Common myeloid progenitor, CD34-positive (primary cell): ENCODE measurements at regions not wholly inside any gene's neighbourhood (a gene's known extent, or its start where the extent isn't known, plus 50 kb on each side); places are given as distances from the start of the nearest gene placed in this dataset.
"Not testable (repeated sequence)": the region's sequence is repeated elsewhere in the genome, so short reads cannot be mapped to it uniquely, and the experiment has no call there.

Experiments
- CTCF ChIA-PET: fragments of 350-600 bp; sonication (Branson Sonifier 250); formaldehyde crosslinking; loops from one replicate; lab custom pipeline; 2021; ENCODE audit warnings: antibody characterized with exemption; lab: Charles Lee
- POLR2A ChIA-PET: fragments of 350-600 bp; sonication (Branson Sonifier 250); formaldehyde crosslinking; loops from one replicate; lab custom pipeline; 2021; ENCODE audit warnings: antibody characterized with exemption; lab: Charles Lee
- DNase-seq, 3 donors: peaks; one replicate each; pipeline versions ENCODE4 v3.0.0 to v3.0.0-alpha.2; 2013
- H3K27ac ChIP-seq, 2 experiments: 1 replicate in 1 of 2; 2 replicates in 1 of 2; pipeline ENCODE4 v1.7.0; 2013; ENCODE audit warnings: inconsistent platforms in 2 of 2, low read length in 2 of 2, mild to moderate bottlenecking in 2 of 2, low read depth in 1 of 2, moderate library complexity in 1 of 2; ENCODE audit not compliant: severe bottlenecking in 2 of 2, insufficient read depth in 1 of 2, poor library complexity in 1 of 2
- H3K27me3 ChIP-seq, 5 experiments: replicated peaks in 2 of 5; 1 replicate in 3 of 5; 2 replicates in 2 of 5; pipeline versions ENCODE4 v1.6.1 to v1.7.0; 2013; ENCODE audit warnings: low read length in 4 of 5, mild to moderate bottlenecking in 2 of 5, moderate library complexity in 2 of 5, inconsistent platforms in 1 of 5; ENCODE audit not compliant: insufficient read depth in 5 of 5, control insufficient read depth in 4 of 5
- H3K36me3 ChIP-seq, 4 experiments: 1 replicate in 2 of 4; 2 replicates in 2 of 4; pipeline versions ENCODE4 v1.6.1 to v1.7.0; 2013; ENCODE audit warnings: low read length in 3 of 4, control low read depth in 1 of 4, mild to moderate bottlenecking in 1 of 4; ENCODE audit not compliant: control insufficient read depth in 4 of 4, insufficient read depth in 4 of 4
- H3K4me1 ChIP-seq, 4 experiments: 1 replicate in 3 of 4; 2 replicates in 1 of 4; pipeline versions ENCODE4 v1.6.1 to v1.7.1; 2013; ENCODE audit warnings: low read length in 3 of 4, mild to moderate bottlenecking in 3 of 4, control low read depth in 1 of 4, inconsistent platforms in 1 of 4, moderate library complexity in 1 of 4; ENCODE audit not compliant: control insufficient read depth in 4 of 4, insufficient read depth in 4 of 4; ENCODE audit errors: control extremely low read depth in 1 of 4
- H3K4me3 ChIP-seq, 7 experiments: 1 replicate in 4 of 7; 2 replicates in 3 of 7; pipeline versions ENCODE4 v1.5.1 to v1.7.0; 2013; ENCODE audit warnings: mild to moderate bottlenecking in 7 of 7, low read length in 6 of 7, moderate library complexity in 6 of 7, inconsistent platforms in 2 of 7, low read depth in 2 of 7, control low read depth in 1 of 7; ENCODE audit not compliant: insufficient read depth in 4 of 7, control insufficient read depth in 1 of 7; ENCODE audit errors: extremely low read depth in 1 of 7
- H3K9me3 ChIP-seq, 5 experiments: 1 replicate in 4 of 5; 2 replicates in 1 of 5; pipeline versions ENCODE4 v1.6.1 to v1.7.1; 2013; ENCODE audit warnings: low read length in 4 of 5, mild to moderate bottlenecking in 2 of 5, inconsistent platforms in 1 of 5, low read depth in 1 of 5, moderate library complexity in 1 of 5; ENCODE audit not compliant: control insufficient read depth in 4 of 5, insufficient read depth in 2 of 5; ENCODE audit errors: control extremely low read depth in 1 of 5
- WGBS: methylation state at CpG from one replicate; pipeline ENCODE4 v1.1.5; 2013; ENCODE audit not compliant: insufficient coverage; 5-methylcytosine and 5-hydroxymethylcytosine counted together

DNA sequence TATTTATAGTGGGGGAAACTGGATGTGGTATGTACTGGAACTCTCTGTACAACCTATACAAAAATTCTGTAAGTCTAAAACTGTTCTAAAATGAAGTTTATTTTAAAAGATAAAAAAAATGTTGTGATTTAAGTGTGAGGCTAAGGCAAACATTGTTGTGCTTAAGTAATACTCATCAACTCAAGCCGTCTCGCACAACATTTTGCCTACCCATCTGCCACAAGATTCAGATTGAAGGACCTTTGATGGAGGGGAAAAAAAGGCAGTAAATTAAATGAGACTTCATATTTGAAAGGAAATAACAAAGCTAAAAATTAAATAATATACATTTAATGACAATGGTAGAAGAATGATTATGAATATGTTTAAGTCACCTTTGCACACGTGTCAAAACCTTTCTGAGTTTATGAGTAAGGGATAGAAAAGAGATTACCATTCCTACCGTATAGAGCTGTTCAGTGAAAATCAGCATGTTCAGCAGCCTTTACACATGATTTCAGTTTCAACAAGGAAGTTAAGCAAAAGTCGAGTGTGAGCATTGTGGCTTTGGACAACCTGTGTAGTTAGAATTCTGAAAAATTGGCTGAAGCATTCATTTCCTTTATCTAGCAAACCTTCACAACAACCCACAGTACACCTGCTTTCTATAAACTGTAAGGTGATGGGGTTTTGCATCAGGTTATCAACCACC lies 499.3 kb downstream of the IRS1 start:
- ChIA-PET CTCF (no interaction called here), POLR2A (no interaction called here)
- no peaks in the 10 kb centered on the region for H3K4me1 ChIP-seq
- no peaks in the 10 kb centered on the region for H3K36me3 ChIP-seq
- no peak for DNase-seq
- H3K4me3 ChIP-seq, result no peak overlapping the region
- no peaks in the 10 kb centered on the region for H3K9me3 ChIP-seq
- WGBS, result no CpG with 5 or more reads among the region's 5 CpGs
- H3K27me3 ChIP-seq, result no peaks in the 10 kb centered on the region
- no peak overlapping the region for H3K27ac ChIP-seq

DNA sequence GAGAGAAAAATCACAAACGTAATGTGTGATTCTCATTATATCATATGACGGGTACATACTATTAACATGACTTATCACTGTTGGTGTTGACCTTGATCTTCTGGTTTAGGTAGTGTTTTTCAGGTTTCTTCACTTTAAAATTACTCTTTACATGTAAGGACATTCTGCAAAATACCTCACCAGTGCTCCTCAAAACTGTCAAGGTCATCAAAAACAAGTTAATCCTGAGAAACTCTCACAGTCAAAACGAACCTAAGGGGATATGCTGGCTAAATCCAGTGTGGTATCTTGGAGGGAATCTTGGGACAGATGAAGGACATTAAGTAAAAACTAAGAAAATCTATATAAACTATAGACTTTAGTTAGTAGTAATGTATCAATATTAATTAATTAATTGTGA lies 499.8 kb downstream of the IRS1 start:
- H3K27ac ChIP-seq, result no peak overlapping the region
- no peak for DNase-seq
- no peaks in the 10 kb centered on the region for H3K36me3 ChIP-seq
- no peak overlapping the region for H3K4me3 ChIP-seq
- no peaks in the 10 kb centered on the region for H3K9me3 ChIP-seq
- ChIA-PET CTCF (no interaction called here), POLR2A (no interaction called here)
- WGBS, result no CpG with 5 or more reads among the region's 3 CpGs
- H3K4me1 ChIP-seq, result no peaks in the 10 kb centered on the region
- no peaks in the 10 kb centered on the region for H3K27me3 ChIP-seq

DNA sequence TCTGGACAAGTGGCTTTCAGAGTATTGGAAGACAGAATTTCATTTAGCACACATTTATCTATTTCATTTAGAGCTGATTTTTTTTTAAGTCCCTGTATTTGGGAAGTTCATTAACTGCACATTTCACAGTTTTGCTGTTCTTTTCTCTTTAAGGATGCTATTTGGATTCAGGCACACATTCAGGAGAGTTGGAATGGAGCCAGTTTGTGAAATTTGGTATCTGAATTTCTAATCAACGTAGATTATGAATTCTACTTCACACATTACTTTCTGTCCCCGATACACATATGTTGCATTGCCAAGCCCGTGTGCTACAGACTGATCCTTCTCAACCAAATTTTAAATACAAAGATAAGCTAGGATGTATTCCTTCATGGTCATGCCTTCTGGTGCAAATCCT lies 503.9 kb downstream of the IRS1 start:
- POLR2A ChIA-PET, result no interaction called here
- CTCF ChIA-PET, result no interaction called here

DNA sequence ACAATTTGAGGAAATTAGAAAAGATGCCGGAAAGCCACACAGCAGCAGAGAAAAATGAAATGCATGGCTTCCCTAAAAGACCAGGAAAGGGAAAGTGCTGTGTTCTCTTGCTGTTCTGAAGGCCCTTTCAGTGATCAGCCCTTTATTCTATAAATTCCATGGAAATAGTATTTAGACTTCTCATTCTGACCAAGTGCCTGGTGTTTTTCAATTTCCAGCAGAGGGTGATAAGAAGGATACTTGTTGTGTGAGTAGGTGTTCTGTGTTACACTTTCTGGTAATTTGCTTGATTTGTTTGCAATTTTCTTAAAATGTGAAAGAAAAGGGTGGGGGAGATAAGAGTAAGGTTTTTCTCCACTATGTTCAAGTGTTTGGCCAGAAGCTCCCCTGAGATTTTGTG lies 504.5 kb downstream of the IRS1 start:
- Histone ChIP-seq H3K27me3 (no peaks in the 10 kb centered on the region), H3K4me1 (no peaks in the 10 kb centered on the region), H3K9me3 (peaks cover 0 to 10% (median 3%) of the 10 kb centered on the region in 5 experiments), H3K36me3 (no peaks in the 10 kb centered on the region), H3K27ac (no peak overlapping the region), H3K4me3 (no peak overlapping the region)
- CTCF ChIA-PET, result no interaction called here
- 0% methylated on average over 1 of the region's 1 CpG for WGBS
- POLR2A ChIA-PET, result no interaction called here
- no peak for DNase-seq

More for the DNA sequence above, 503.9 kb downstream of the IRS1 start:
- H3K27ac ChIP-seq, result no peak overlapping the region
- H3K36me3 ChIP-seq, result no peaks in the 10 kb centered on the region
- 97% methylated on average over 3 of the region's 3 CpGs for WGBS
- peaks cover 0 to 10% (median 3%) of the 10 kb centered on the region in 5 experiments for H3K9me3 ChIP-seq
- DNase-seq, result no peak
- no peak overlapping the region for H3K4me3 ChIP-seq
- H3K27me3 ChIP-seq, result no peaks in the 10 kb centered on the region
- no peaks in the 10 kb centered on the region for H3K4me1 ChIP-seq

DNA sequence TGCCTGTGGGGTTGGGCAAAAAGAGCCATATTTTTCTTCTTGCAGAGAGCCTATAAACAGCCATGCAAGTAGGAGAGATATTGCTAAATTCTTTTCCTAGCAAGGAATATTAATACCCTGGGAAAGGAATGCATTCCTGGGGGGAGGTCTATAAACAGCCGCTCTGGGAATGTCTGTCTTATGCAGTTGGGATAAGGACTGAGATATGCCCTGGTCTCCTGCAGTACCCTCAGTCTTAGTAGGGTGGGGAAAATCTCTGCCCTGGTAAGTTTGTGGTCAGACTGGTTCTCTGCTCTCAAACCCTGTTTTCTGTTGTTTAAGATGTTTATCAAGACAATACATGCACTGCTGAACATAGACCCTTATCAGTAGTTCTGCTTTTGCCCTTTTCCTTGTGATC lies 508.3 kb downstream of the IRS1 start:
- peaks cover 0 to 10% (median 3%) of the 10 kb centered on the region in 5 experiments for H3K9me3 ChIP-seq
- H3K4me3 ChIP-seq, CTCF ChIA-PET, POLR2A ChIA-PET, H3K36me3 ChIP-seq, H3K27ac ChIP-seq, H3K27me3 ChIP-seq, DNase-seq, H3K4me1 ChIP-seq: not testable (repeated sequence)
- no CpG with 5 or more reads among the region's 1 CpG for WGBS

DNA sequence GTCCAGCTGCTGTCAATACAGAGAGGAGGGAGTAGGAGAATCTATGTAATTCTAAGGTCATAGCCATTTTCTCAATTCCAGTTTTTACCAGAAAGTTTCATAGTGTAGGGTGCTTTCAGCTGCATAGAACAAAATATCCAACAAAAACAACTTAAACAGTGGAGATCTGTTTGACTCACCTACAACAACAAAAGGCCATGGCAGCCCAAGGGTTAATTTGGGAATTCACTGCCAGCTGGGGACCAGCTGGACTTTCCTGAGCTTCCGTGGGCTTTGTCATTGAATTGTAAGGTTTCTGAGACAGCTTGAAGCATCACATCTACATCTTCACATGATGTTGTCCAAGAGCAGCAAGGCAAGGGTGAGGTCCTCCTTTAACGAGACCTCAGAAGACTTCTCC lies 512.7 kb downstream of the IRS1 start:
- H3K27me3 ChIP-seq, result peaks cover 0 to 2% (median 0%) of the 10 kb centered on the region in 5 experiments
- peaks cover 0 to 5% (median 0%) of the 10 kb centered on the region in 5 experiments for H3K9me3 ChIP-seq
- H3K27ac ChIP-seq, result no peak overlapping the region
- POLR2A ChIA-PET, result no interaction called here
- no peak for DNase-seq
- no peaks in the 10 kb centered on the region for H3K4me1 ChIP-seq
- WGBS, result 93% methylated on average over 2 of the region's 2 CpGs
- CTCF ChIA-PET, result no interaction called here
- H3K36me3 ChIP-seq, result no peaks in the 10 kb centered on the region
- H3K4me3 ChIP-seq, result no peak overlapping the region

DNA sequence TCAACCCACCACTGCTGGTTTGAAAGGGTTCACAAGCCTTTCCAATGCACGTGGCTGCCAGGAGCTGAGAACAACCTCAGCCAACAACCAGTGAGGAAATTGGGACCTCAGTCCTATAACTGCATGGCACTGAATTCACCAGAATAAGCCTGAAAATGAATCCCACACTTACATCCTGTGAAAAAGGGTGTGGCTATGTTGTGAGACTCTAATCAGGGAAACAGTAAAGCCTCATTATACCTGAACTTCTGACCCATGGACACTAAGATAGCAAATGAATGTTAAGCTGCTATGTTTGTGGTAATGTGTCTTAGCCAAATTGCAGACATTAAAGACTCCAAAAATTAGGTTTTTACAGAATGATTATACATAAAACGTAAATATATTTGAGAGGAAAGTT lies 515.8 kb downstream of the IRS1 start:
- no peak for DNase-seq
- Histone ChIP-seq H3K36me3 (no peaks in the 10 kb centered on the region), H3K4me1 (no peaks in the 10 kb centered on the region), H3K9me3 (no peaks in the 10 kb centered on the region), H3K27me3 (peaks cover 0 to 2% (median 0%) of the 10 kb centered on the region in 5 experiments), H3K4me3 (no peak overlapping the region), H3K27ac (no peak overlapping the region)
- POLR2A ChIA-PET, result no interaction called here
- CTCF ChIA-PET, result no interaction called here
- no CpG with 5 or more reads among the region's 2 CpGs for WGBS
